CD8-positive, alpha-beta memory T cell (primary cell): ENCODE measurements at regions not wholly inside any gene's neighbourhood (a gene's known extent, or its start where the extent isn't known, plus 50 kb on each side); places are given as distances from the start of the nearest gene placed in this dataset.
"Not testable (repeated sequence)": the region's sequence is repeated elsewhere in the genome, so short reads cannot be mapped to it uniquely, and the experiment has no call there.

Experiments
- CTCF ChIA-PET: fragments of 350-600 bp; sonication (Branson Sonifier 250); formaldehyde crosslinking; loops from one replicate; lab custom pipeline; 2021; ENCODE audit warnings: antibody characterized with exemption; lab: Charles Lee
- POLR2A ChIA-PET: fragments of 350-600 bp; sonication (Branson Sonifier 250); formaldehyde crosslinking; loops from one replicate; lab custom pipeline; 2021; ENCODE audit warnings: antibody characterized with exemption; lab: Charles Lee
- DNase-seq, 5 donors: peaks; one replicate each; pipeline versions ENCODE4 v3.0.0 to v3.0.0-alpha.2; 2020 to 2022; ENCODE audit warnings: mixed read lengths in 1 of 5
- H3K27ac ChIP-seq: one replicate; pipeline ENCODE4 v1.7.0; 2013; ENCODE audit warnings: low read depth, mild to moderate bottlenecking, low read length, moderate library complexity
- H3K27me3 ChIP-seq: 2 replicates; pipeline ENCODE4 v1.7.0; 2013; ENCODE audit warnings: low read length, mild to moderate bottlenecking; ENCODE audit not compliant: insufficient read depth, poor library complexity, severe bottlenecking
- H3K36me3 ChIP-seq: 2 replicates; pipeline ENCODE4 v1.7.0; 2013; ENCODE audit warnings: mild to moderate bottlenecking, low read length, moderate library complexity; ENCODE audit not compliant: insufficient read depth
- H3K4me1 ChIP-seq: 2 replicates; pipeline ENCODE4 v1.7.0; 2013; ENCODE audit warnings: mild to moderate bottlenecking, low read length, moderate library complexity; ENCODE audit not compliant: insufficient read depth
- H3K4me3 ChIP-seq: 2 replicates; pipeline ENCODE4 v1.7.0; 2013; ENCODE audit warnings: mild to moderate bottlenecking, low read length
- H3K9me3 ChIP-seq: 2 replicates; pipeline ENCODE4 v1.7.0; 2013; ENCODE audit warnings: mild to moderate bottlenecking, low read length
- H3K27ac Mint-ChIP-seq, 8 donors: one replicate each; pipeline ENCODE4 v1.8.0; 2020 to 2021; ENCODE audit warnings: mixed read lengths in 8 of 8, mild to moderate bottlenecking in 6 of 8, inconsistent platforms in 3 of 8, moderate library complexity in 3 of 8
- H3K27me3 Mint-ChIP-seq, 2 donors: one replicate each; pipeline ENCODE4 v1.8.0; 2020 to 2021; ENCODE audit warnings: mixed read lengths in 2 of 2, mild to moderate bottlenecking in 1 of 2, moderate library complexity in 1 of 2
- H3K36me3 Mint-ChIP-seq, 3 donors: one replicate each; pipeline ENCODE4 v1.8.0; 2020 to 2021; ENCODE audit warnings: mixed read lengths in 3 of 3, inconsistent platforms in 1 of 3, mild to moderate bottlenecking in 1 of 3
- H3K4me1 Mint-ChIP-seq, 3 donors: one replicate each; pipeline ENCODE4 v1.8.0; 2020 to 2021; ENCODE audit warnings: mixed read lengths in 3 of 3, inconsistent platforms in 1 of 3, mild to moderate bottlenecking in 1 of 3
- H3K4me3 Mint-ChIP-seq, 7 donors: one replicate each; pipeline ENCODE4 v1.8.0; 2020 to 2021; ENCODE audit warnings: mixed read lengths in 7 of 7, mild to moderate bottlenecking in 6 of 7, moderate library complexity in 4 of 7, inconsistent platforms in 2 of 7
- H3K9me3 Mint-ChIP-seq, 5 donors: one replicate each; pipeline ENCODE4 v1.8.0; 2020 to 2022; ENCODE audit warnings: mixed read lengths in 5 of 5, mild to moderate bottlenecking in 3 of 5, moderate library complexity in 2 of 5, inconsistent platforms in 1 of 5

- H3K9me3 Mint-ChIP-seq: peaks cover 0 to 8% (median 4%) of the 10 kb centered on the region in 5 donors
- H3K36me3 Mint-ChIP-seq: no peaks in the 10 kb centered on the region
- no peaks in the 10 kb centered on the region for H3K4me1 ChIP-seq
- no peak for DNase-seq
- H3K27ac ChIP-seq: no peak overlapping the region
- H3K4me1 Mint-ChIP-seq: no peaks in the 10 kb centered on the region
- peaks cover 0 to 3% of the 10 kb centered on the region in 2 donors for H3K27me3 Mint-ChIP-seq
- H3K9me3 ChIP-seq: no peaks in the 10 kb centered on the region
- H3K4me3 Mint-ChIP-seq: no peak overlapping the region
- no peak overlapping the region for H3K4me3 ChIP-seq
- no peaks in the 10 kb centered on the region for H3K36me3 ChIP-seq
- no peak overlapping the region for H3K27ac Mint-ChIP-seq
- POLR2A ChIA-PET: no interaction called here
- CTCF ChIA-PET: no interaction called here
- no peaks in the 10 kb centered on the region for H3K27me3 ChIP-seq
Observed at GRCh38 chr9:104361207-104361606, 142.9 kb upstream of the OR13F1 start.

GRCh38 chr9:104362912-104363472 is 141.1 kb upstream of the OR13F1 start:
- Mint-ChIP-seq H3K36me3 (no peaks in the 10 kb centered on the region), H3K9me3 (peaks cover 0 to 8% (median 4%) of the 10 kb centered on the region in 5 donors)
- CTCF ChIA-PET: no interaction called here

GRCh38 chr9:104367507-104367906 is 136.6 kb upstream of the OR13F1 start:
- POLR2A ChIA-PET: no interaction called here

More at GRCh38 chr9:104362912-104363472, 141.1 kb upstream of the OR13F1 start:
- Histone ChIP-seq H3K27me3 (no peaks in the 10 kb centered on the region), H3K9me3 (no peaks in the 10 kb centered on the region), H3K36me3 (no peaks in the 10 kb centered on the region), H3K27ac (no peak overlapping the region), H3K4me3 (no peak overlapping the region), H3K4me1 (no peaks in the 10 kb centered on the region)
- Mint-ChIP-seq H3K4me1 (no peaks in the 10 kb centered on the region), H3K4me3 (no peak overlapping the region), H3K27ac (no peak overlapping the region), H3K27me3 (peaks cover 0 to 3% of the 10 kb centered on the region in 2 donors)
- DNase-seq: no peak
- POLR2A ChIA-PET: no interaction called here

GRCh38 chr9:104368318-104368717 is 135.7 kb upstream of the OR13F1 start:
- H3K4me3 Mint-ChIP-seq, H3K27me3 Mint-ChIP-seq, H3K27me3 ChIP-seq, H3K4me1 Mint-ChIP-seq, DNase-seq, H3K9me3 ChIP-seq, H3K4me3 ChIP-seq, H3K9me3 Mint-ChIP-seq, POLR2A ChIA-PET, H3K36me3 ChIP-seq, H3K27ac ChIP-seq, H3K36me3 Mint-ChIP-seq, CTCF ChIA-PET, H3K4me1 ChIP-seq, H3K27ac Mint-ChIP-seq: not testable (repeated sequence)

More at GRCh38 chr9:104367507-104367906, 136.6 kb upstream of the OR13F1 start:
- no peak overlapping the region for H3K4me3 ChIP-seq
- no peaks in the 10 kb centered on the region for H3K27me3 ChIP-seq
- H3K4me1 ChIP-seq: no peaks in the 10 kb centered on the region
- H3K4me3 Mint-ChIP-seq: no peak overlapping the region
- H3K9me3 ChIP-seq: no peaks in the 10 kb centered on the region
- DNase-seq: no peak
- no peaks in the 10 kb centered on the region for H3K36me3 Mint-ChIP-seq
- CTCF ChIA-PET: no interaction called here
- H3K27ac Mint-ChIP-seq: no peak overlapping the region
- no peak overlapping the region for H3K27ac ChIP-seq
- no peaks in the 10 kb centered on the region for H3K27me3 Mint-ChIP-seq
- no peaks in the 10 kb centered on the region for H3K36me3 ChIP-seq
- H3K4me1 Mint-ChIP-seq: no peaks in the 10 kb centered on the region
- H3K9me3 Mint-ChIP-seq: peaks cover 0 to 6% (median 2%) of the 10 kb centered on the region in 5 donors

GRCh38 chr9:104374711-104375110 is 129.4 kb upstream of the OR13F1 start:
- POLR2A ChIA-PET: no interaction called here
- Histone ChIP-seq H3K36me3 (no peaks in the 10 kb centered on the region), H3K4me1 (no peaks in the 10 kb centered on the region), H3K27ac (no peak overlapping the region), H3K4me3 (no peak overlapping the region), H3K27me3 (no peaks in the 10 kb centered on the region), H3K9me3 (no peaks in the 10 kb centered on the region)
- H3K4me3 Mint-ChIP-seq: no peak overlapping the region
- no peaks in the 10 kb centered on the region for H3K36me3 Mint-ChIP-seq
- no peaks in the 10 kb centered on the region for H3K4me1 Mint-ChIP-seq
- H3K27ac Mint-ChIP-seq: no peak overlapping the region
- H3K27me3 Mint-ChIP-seq: no peaks in the 10 kb centered on the region
- CTCF ChIA-PET: no interaction called here
- DNase-seq: no peak
- H3K9me3 Mint-ChIP-seq: peaks cover 0 to 4% (median 3%) of the 10 kb centered on the region in 5 donors

- Mint-ChIP-seq H3K4me1 (no peaks in the 10 kb centered on the region), H3K9me3 (peaks cover 0 to 1% (median 0%) of the 10 kb centered on the region in 5 donors), H3K4me3 (no peak overlapping the region), H3K36me3 (no peaks in the 10 kb centered on the region), H3K27ac (no peak overlapping the region), H3K27me3 (peaks cover 0 to 1% of the 10 kb centered on the region in 2 donors)
- Histone ChIP-seq H3K4me1 (no peaks in the 10 kb centered on the region), H3K4me3 (no peak overlapping the region), H3K9me3 (no peaks in the 10 kb centered on the region), H3K27me3 (no peaks in the 10 kb centered on the region), H3K36me3 (no peaks in the 10 kb centered on the region), H3K27ac (no peak overlapping the region)
- ChIA-PET CTCF (no interaction called here), POLR2A (no interaction called here)
- DNase-seq: no peak
Observed at GRCh38 chr9:104386013-104386412, 118.0 kb upstream of the OR13F1 start.

GRCh38 chr9:104386425-104387069 is 117.5 kb upstream of the OR13F1 start:
- no peaks in the 10 kb centered on the region for H3K9me3 ChIP-seq
- DNase-seq: no peak
- peaks cover 0 to 1% of the 10 kb centered on the region in 2 donors for H3K27me3 Mint-ChIP-seq
- H3K4me1 Mint-ChIP-seq: no peaks in the 10 kb centered on the region
- no peaks in the 10 kb centered on the region for H3K4me1 ChIP-seq
- H3K27me3 ChIP-seq: no peaks in the 10 kb centered on the region
- H3K36me3 ChIP-seq: no peaks in the 10 kb centered on the region
- H3K36me3 Mint-ChIP-seq: no peaks in the 10 kb centered on the region
- CTCF ChIA-PET: no interaction called here
- H3K4me3 ChIP-seq: no peak overlapping the region
- H3K27ac Mint-ChIP-seq: no peak overlapping the region
- POLR2A ChIA-PET: no interaction called here
- no peak overlapping the region for H3K4me3 Mint-ChIP-seq
- peaks cover 0 to 1% (median 0%) of the 10 kb centered on the region in 5 donors for H3K9me3 Mint-ChIP-seq
- H3K27ac ChIP-seq: no peak overlapping the region

- Histone ChIP-seq H3K4me3 (no peak overlapping the region), H3K36me3 (no peaks in the 10 kb centered on the region), H3K4me1 (no peaks in the 10 kb centered on the region), H3K9me3 (no peaks in the 10 kb centered on the region), H3K27ac (no peak overlapping the region), H3K27me3 (no peaks in the 10 kb centered on the region)
- H3K4me1 Mint-ChIP-seq: no peaks in the 10 kb centered on the region
- ChIA-PET CTCF (no interaction called here), POLR2A (no interaction called here)
- H3K27me3 Mint-ChIP-seq: peaks cover 0 to 1% of the 10 kb centered on the region in 2 donors
- H3K9me3 Mint-ChIP-seq: peaks cover 0 to 1% (median 0%) of the 10 kb centered on the region in 5 donors
- no peak overlapping the region for H3K27ac Mint-ChIP-seq
- no peak overlapping the region for H3K4me3 Mint-ChIP-seq
- DNase-seq: no peak
- no peaks in the 10 kb centered on the region for H3K36me3 Mint-ChIP-seq
Observed at GRCh38 chr9:104388071-104388470, 116.0 kb upstream of the OR13F1 start.
